ENCODE measurements at regions not wholly inside any gene's neighbourhood (a gene's known extent, or its start where the extent isn't known, plus 50 kb on each side); places are given as distances from the start of the nearest gene placed in this dataset.

GRCh38 chr2:111629983-111630382, 254.0 kb downstream of the ANAPC1 start:
- TF ChIP-seq POLR2A (IDR thresholded peaks at IDR 0.05; ENCODE audit: borderline replicate concordance, extremely low read depth, insufficient read depth, insufficient read length) = no peak
- TF ChIP-seq CTCF (IDR thresholded peaks at IDR 0.05 in 2 of 3, conservative IDR thresholded peaks at IDR 0.05 in 1 of 3; ENCODE audit: borderline replicate concordance in 1 of 3, insufficient read depth in 1 of 3, low read depth in 2 of 3, low read length in 2 of 3) = no peak
- no peak for TF ChIP-seq TCF7L2 (IDR thresholded peaks at IDR 0.05; ENCODE audit: borderline replicate concordance, extremely low read depth, insufficient read depth, insufficient read length)
- no peak for TF ChIP-seq ELF1 (IDR thresholded peaks at IDR 0.05; ENCODE audit: borderline replicate concordance, low read depth)
- TF ChIP-seq ZBTB33 (IDR thresholded peaks at IDR 0.05; ENCODE audit: extremely low read depth, insufficient replicate concordance, low read length) = no peak
- TF ChIP-seq RAD21 (IDR thresholded peaks at IDR 0.05; ENCODE audit: low read depth) = no peak
- no peak for TF ChIP-seq MAX (IDR thresholded peaks at IDR 0.05)
- no peak for TF ChIP-seq YY1 (IDR thresholded peaks at IDR 0.05; ENCODE audit: extremely low read depth, insufficient replicate concordance, low read depth, low read length)
- no peak for TF ChIP-seq POLR2AphosphoS5 (IDR thresholded peaks at IDR 0.05; ENCODE audit: low read depth, low read length)
- no peak for TF ChIP-seq SIN3A (IDR thresholded peaks at IDR 0.05; ENCODE audit: low read depth)
- no peak for TF ChIP-seq FOSL1 (IDR thresholded peaks at IDR 0.05; ENCODE audit: low read depth)
- TF ChIP-seq EZH2 (IDR thresholded peaks at IDR 0.05) = no peak
- TF ChIP-seq ZFX (IDR thresholded peaks at IDR 0.05) = no peak

All from HCT116 (cell line).